CD4-positive, alpha-beta T cell (primary cell): ENCODE measurements at regions not wholly inside any gene's neighbourhood (a gene's known extent, or its start where the extent isn't known, plus 50 kb on each side); places are given as distances from the start of the nearest gene placed in this dataset.

Experiments
- ATAC-seq: fragments of 200-7000 bp; cut with Tn5 transposase; one replicate; pipeline ENCODE4 v1.10.0; 2022; ENCODE audit warnings: mild to moderate bottlenecking; ENCODE audit not compliant: poor library complexity
- CTCF ChIA-PET: fragments of 350-600 bp; sonication (Branson Sonifier 250); formaldehyde crosslinking; loops from one replicate; lab custom pipeline; 2021; ENCODE audit warnings: antibody characterized with exemption, inconsistent platforms; lab: Charles Lee
- POLR2A ChIA-PET: fragments of 350-600 bp; sonication (Branson Sonifier 250); formaldehyde crosslinking; loops from one replicate; lab custom pipeline; 2021; ENCODE audit warnings: antibody characterized with exemption, inconsistent platforms; lab: Charles Lee
- DNase-seq, 14 experiments: peaks; one replicate each; pipeline ENCODE4 v3.0.0-alpha.2; 2013 to 2020; ENCODE audit warnings: mixed read lengths in 2 of 14
- H3K27ac ChIP-seq, 2 donors: one replicate each; pipeline versions ENCODE4 v1.5.1 to v1.7.0; 2013; ENCODE audit warnings: low read length in 2 of 2, low read depth in 1 of 2, mild to moderate bottlenecking in 1 of 2
- H3K27me3 ChIP-seq, 2 experiments: 1 replicate in 1 of 2; 2 replicates in 1 of 2; pipeline versions ENCODE4 v1.6.1 to v1.7.0; 2013; ENCODE audit warnings: low read length in 2 of 2, control low read depth in 1 of 2, mild to moderate bottlenecking in 1 of 2, moderate library complexity in 1 of 2; ENCODE audit not compliant: insufficient read depth in 2 of 2, control insufficient read depth in 1 of 2
- H3K36me3 ChIP-seq: one replicate; pipeline ENCODE4 v1.6.1; 2013; ENCODE audit warnings: low read length, control low read depth; ENCODE audit not compliant: insufficient read depth
- H3K4me1 ChIP-seq: one replicate; pipeline ENCODE4 v1.6.1; 2013; ENCODE audit warnings: low read length, control low read depth; ENCODE audit not compliant: insufficient read depth
- H3K4me3 ChIP-seq: one replicate; pipeline ENCODE4 v1.5.1; 2013; ENCODE audit warnings: mild to moderate bottlenecking, low read length, moderate library complexity
- H3K9me3 ChIP-seq, 2 experiments: 1 replicate in 1 of 2; 2 replicates in 1 of 2; pipeline versions ENCODE4 v1.6.1 to v1.7.0; 2013; ENCODE audit warnings: low read length in 2 of 2, mild to moderate bottlenecking in 2 of 2, control low read depth in 1 of 2, moderate library complexity in 1 of 2; ENCODE audit not compliant: control insufficient read depth in 1 of 2, insufficient read depth in 1 of 2
- H3K27ac Mint-ChIP-seq: one replicate; pipeline ENCODE4 v1.8.0; 2020; ENCODE audit warnings: mixed read lengths
- H3K27me3 Mint-ChIP-seq: one replicate; pipeline ENCODE4 v1.8.0; 2021; ENCODE audit warnings: mixed read lengths
- H3K36me3 Mint-ChIP-seq: one replicate; pipeline ENCODE4 v1.8.0; 2021; ENCODE audit warnings: low read depth, mixed read lengths
- H3K4me1 Mint-ChIP-seq: one replicate; pipeline ENCODE4 v1.8.0; 2021; ENCODE audit warnings: low read depth, mixed read lengths
- H3K4me3 Mint-ChIP-seq: one replicate; pipeline ENCODE4 v1.8.0; 2020; ENCODE audit warnings: mild to moderate bottlenecking, mixed read lengths
- H3K9me3 Mint-ChIP-seq: one replicate; pipeline ENCODE4 v1.8.0; 2020; ENCODE audit warnings: mixed read lengths
- intact Hi-C, 2 experiments: fragments of 100-400 bp; cut with DNase I in 1 of 2; cut with micrococcal nuclease in 1 of 2; formaldehyde crosslinking; loops; one replicate each; pipeline versions ENCODE4 v1.15.1 to v1.9.0; 2023 to 2025; cut with DNase I, micrococcal nuclease
- TF ChIP-seq, protein P1 (sequence below): fragments of 200-600 bp; IDR thresholded peaks from one replicate; pipeline ENCODE4 v1.8.0; 2022; ENCODE audit warnings: antibody characterized with exemption, mild to moderate bottlenecking

DNA sequence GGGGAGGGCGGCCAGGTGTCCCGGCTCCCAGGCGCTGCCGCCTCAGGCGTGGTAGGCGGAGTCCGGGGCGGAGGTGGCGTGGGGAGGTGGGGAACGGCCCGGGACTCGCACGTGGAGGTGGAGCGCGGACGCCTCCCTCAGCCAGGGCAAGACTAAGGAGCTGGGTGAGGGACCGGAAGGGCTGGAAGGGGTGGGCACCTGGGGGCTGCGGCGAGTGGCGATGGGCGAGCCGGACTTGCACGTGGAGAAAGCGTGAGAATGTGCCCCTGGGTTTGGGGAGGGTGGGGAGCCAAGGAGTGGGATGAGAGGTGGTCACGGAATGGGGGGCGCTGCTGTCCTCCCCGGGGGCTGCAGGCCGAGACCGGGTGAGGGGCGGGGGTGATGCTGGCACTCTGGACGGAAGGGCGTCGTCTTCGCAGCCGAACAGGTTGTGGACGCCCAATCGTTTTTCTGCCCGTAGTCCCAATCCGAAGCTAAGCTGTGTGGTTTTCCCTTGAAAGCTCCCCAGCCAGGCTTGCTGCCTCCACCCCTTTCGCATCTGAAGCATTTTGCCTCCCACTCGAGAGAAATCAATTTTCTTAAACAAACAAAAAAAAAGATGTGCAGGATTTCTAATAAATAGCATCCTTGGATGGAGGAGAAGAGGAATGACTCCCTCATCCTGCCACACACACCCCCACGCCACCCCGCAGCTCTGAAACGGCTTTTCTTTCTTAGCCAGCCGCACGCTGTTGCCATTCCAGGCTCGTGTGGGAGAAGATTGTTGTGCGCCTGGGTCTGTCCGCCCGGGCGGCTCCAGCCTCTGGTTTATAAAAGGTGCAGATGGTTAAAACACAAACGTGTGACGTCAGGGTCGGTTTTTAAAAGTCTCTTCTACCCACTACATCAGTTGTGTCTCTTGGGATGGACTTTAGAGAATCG lies 62.5 kb upstream of the ANKRD28 start:
- no peaks in the 10 kb centered on the region for H3K9me3 Mint-ChIP-seq
- POLR2A ChIA-PET, result interaction anchor here (0.6 to 0.8 kb wide), 2 partner anchors 236 to 654 kb away, joined by 3 read pairs; partner anchors contain the start of gene CAPN7
- CTCF ChIA-PET, result no interaction called here
- peaks cover 9% of the 10 kb centered on the region for H3K36me3 Mint-ChIP-seq
- ATAC-seq (peak; percentile 62), DNase-seq (peak in 3 of 14 experiments; percentile 4 to 35 (median 26))
- Histone ChIP-seq H3K36me3 (no peaks in the 10 kb centered on the region), H3K4me3 (peak overlapping the region; percentile 74), H3K27me3 (no peaks in the 10 kb centered on the region), H3K4me1 (peaks cover 15% of the 10 kb centered on the region), H3K27ac (no peak overlapping the region), H3K9me3 (no peaks in the 10 kb centered on the region)
- H3K27me3 Mint-ChIP-seq, result no peaks in the 10 kb centered on the region
- intact Hi-C loops, result no loop called here
- H3K4me1 Mint-ChIP-seq, result peaks cover 37% of the 10 kb centered on the region
- H3K4me3 Mint-ChIP-seq, result peak overlapping the region; percentile 86
- TF ChIP-seq, protein P1, sequence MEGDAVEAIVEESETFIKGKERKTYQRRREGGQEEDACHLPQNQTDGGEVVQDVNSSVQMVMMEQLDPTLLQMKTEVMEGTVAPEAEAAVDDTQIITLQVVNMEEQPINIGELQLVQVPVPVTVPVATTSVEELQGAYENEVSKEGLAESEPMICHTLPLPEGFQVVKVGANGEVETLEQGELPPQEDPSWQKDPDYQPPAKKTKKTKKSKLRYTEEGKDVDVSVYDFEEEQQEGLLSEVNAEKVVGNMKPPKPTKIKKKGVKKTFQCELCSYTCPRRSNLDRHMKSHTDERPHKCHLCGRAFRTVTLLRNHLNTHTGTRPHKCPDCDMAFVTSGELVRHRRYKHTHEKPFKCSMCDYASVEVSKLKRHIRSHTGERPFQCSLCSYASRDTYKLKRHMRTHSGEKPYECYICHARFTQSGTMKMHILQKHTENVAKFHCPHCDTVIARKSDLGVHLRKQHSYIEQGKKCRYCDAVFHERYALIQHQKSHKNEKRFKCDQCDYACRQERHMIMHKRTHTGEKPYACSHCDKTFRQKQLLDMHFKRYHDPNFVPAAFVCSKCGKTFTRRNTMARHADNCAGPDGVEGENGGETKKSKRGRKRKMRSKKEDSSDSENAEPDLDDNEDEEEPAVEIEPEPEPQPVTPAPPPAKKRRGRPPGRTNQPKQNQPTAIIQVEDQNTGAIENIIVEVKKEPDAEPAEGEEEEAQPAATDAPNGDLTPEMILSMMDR, result no peak
- peak overlapping the region; percentile 93 for H3K27ac Mint-ChIP-seq

DNA sequence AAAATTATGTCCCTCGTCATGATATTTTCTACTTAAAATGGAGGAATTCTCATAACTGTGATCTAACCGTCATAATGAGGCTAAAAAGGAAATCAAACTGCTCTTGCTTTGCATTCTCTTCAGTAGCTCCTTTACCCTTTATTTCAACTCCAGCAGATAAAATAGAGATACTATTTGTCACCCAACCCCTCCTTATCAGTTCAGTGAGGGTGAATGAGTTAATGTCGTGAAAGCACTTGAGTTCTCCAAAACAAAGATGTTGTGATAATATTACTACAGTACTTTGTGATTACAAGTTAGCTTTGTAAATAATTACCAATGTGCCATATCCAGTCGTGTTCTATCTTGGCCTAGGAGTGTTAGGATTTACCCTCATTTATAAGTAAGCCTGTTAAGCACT lies 63.4 kb upstream of the ANKRD28 start:
- no peaks in the 10 kb centered on the region for H3K27me3 Mint-ChIP-seq
- H3K27ac ChIP-seq, result no peak overlapping the region
- peak overlapping the region; percentile 93 for H3K27ac Mint-ChIP-seq
- peaks cover 15% of the 10 kb centered on the region for H3K4me1 ChIP-seq
- ChIA-PET CTCF (no interaction called here), POLR2A (no interaction called here)
- peaks cover 28% of the 10 kb centered on the region for H3K4me1 Mint-ChIP-seq
- DNase-seq (no peak), ATAC-seq (no peak)
- H3K27me3 ChIP-seq, result no peaks in the 10 kb centered on the region
- TF ChIP-seq, protein P1, result no peak
- H3K4me3 Mint-ChIP-seq, result peak overlapping the region; percentile 86
- intact Hi-C loops, result no loop called here
- H3K9me3 ChIP-seq, result no peaks in the 10 kb centered on the region
- peaks cover 9% of the 10 kb centered on the region for H3K36me3 Mint-ChIP-seq
- H3K4me3 ChIP-seq, result no peak overlapping the region
- H3K9me3 Mint-ChIP-seq, result no peaks in the 10 kb centered on the region
- no peaks in the 10 kb centered on the region for H3K36me3 ChIP-seq

- Mint-ChIP-seq H3K4me1 (no peaks in the 10 kb centered on the region), H3K36me3 (no peaks in the 10 kb centered on the region), H3K9me3 (no peaks in the 10 kb centered on the region), H3K27ac (no peak overlapping the region), H3K4me3 (no peak overlapping the region), H3K27me3 (no peaks in the 10 kb centered on the region)
- Histone ChIP-seq H3K36me3 (no peaks in the 10 kb centered on the region), H3K4me3 (no peak overlapping the region), H3K4me1 (no peaks in the 10 kb centered on the region), H3K27me3 (no peaks in the 10 kb centered on the region), H3K9me3 (peaks cover 0 to 2% of the 10 kb centered on the region in 2 experiments), H3K27ac (no peak overlapping the region)
- CTCF ChIA-PET, result no interaction called here
- ATAC-seq (no peak), DNase-seq (no peak)
- intact Hi-C loops, result no loop called here
- POLR2A ChIA-PET, result no interaction called here
- TF ChIP-seq, protein P1, result no peak
Observed at GRCh38 chr3:15872807-15873206, 75.0 kb upstream of the ANKRD28 start.
